Body of pancreas (tissue), 4 donors: ENCODE measurements at regions not wholly inside any gene's neighbourhood (a gene's known extent, or its start where the extent isn't known, plus 50 kb on each side); places are given as distances from the start of the nearest gene placed in this dataset.

Source experiments
- ATAC-seq: fragments of 150-250 bp; one replicate; pipeline ENCODE4 v1.9.1; 2016
- DNase-seq, 4 donors: peaks; one replicate each; pipeline ENCODE4 v3.0.0-alpha.2; 2019
- H3K27ac ChIP-seq, 4 donors: fragments of 200-600 bp; sonication (generic); 1 replicate in 3 of 4; 2 replicates in 1 of 4; pipeline versions ENCODE4 v1.5.1 to v1.6.1; 2016 to 2019; ENCODE audit warnings: mild to moderate bottlenecking in 1 of 4, mixed read lengths in 1 of 4, moderate library complexity in 1 of 4
- H3K27me3 ChIP-seq, 2 donors: fragments of 200-600 bp; sonication (generic); one replicate each; pipeline ENCODE4 v1.6.0; 2016; ENCODE audit warnings: mild to moderate bottlenecking in 1 of 2
- H3K36me3 ChIP-seq, 2 donors: fragments of 200-600 bp; sonication (generic); replicated peaks in 1 of 2; 2 replicates each; pipeline ENCODE4 v1.5.1; 2016; ENCODE audit warnings: low read depth in 2 of 2; ENCODE audit not compliant: insufficient read depth in 1 of 2
- H3K4me1 ChIP-seq: fragments of 200-600 bp; sonication (generic); one replicate; pipeline ENCODE4 v1.6.0; 2016
- H3K4me3 ChIP-seq, 2 donors: fragments of 200-600 bp; sonication (generic); 1 replicate in 1 of 2; 2 replicates in 1 of 2; pipeline ENCODE4 v1.5.1; 2016 to 2019
- H3K9me3 ChIP-seq, 3 donors: fragments of 200-600 bp; sonication (generic); 1 replicate in 2 of 3; 2 replicates in 1 of 3; pipeline ENCODE4 v1.5.1; 2016
- POLR2A ChIP-seq, 3 donors: fragments of 450-650 bp; IDR thresholded peaks; one replicate each; pipeline ENCODE4 v1.6.1; 2016; ENCODE audit warnings: antibody characterized with exemption in 3 of 3, mild to moderate bottlenecking in 2 of 3
- WGBS, 2 donors: methylation state at CpG; one replicate each; pipeline ENCODE4 v1.1.5; 2017; 5-methylcytosine and 5-hydroxymethylcytosine counted together
- intact Hi-C: fragments of 100-400 bp; cut with DNase I; formaldehyde crosslinking; loops from one replicate; pipeline ENCODE4 v1.15.1; 2023
- TF ChIP-seq, protein P1 (sequence below), 7 experiments: fragments of 450-650 bp in 4 of 7; fragments of 200-600 bp in 3 of 7; sonication (generic) in 3 of 7; IDR thresholded peaks; one replicate each; pipeline ENCODE4 v1.5.1; 2016 to 2019; ENCODE audit warnings: antibody characterized with exemption in 7 of 7

DNA sequence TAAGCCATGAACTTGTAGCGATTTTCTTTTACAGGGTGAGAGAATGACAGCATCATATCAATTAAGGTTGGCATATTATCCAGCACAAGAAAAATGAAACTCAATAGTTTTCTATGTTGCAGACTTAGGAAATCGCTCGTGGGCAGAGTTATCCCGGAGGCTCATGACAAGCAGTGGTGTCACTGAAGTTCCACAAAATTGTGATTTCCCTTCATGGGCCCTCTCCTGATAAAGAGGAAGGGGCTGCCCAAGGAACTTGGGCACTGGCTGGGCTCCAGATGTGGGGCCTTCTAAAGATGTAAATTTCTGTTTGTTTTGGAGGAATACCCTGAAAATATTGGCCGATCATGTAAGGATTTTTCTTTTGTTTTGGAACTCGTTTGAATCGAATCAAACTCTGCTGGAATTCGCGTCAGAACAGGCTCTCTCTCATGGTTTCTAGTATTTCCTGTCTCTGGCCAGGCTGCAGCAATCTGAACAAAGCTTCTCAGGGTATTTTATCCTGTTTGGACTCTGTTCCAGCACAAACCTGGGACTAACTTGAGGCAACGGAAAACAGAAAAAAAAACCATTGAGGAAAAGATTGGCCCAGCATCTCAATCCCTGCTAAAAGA is 340.6 kb upstream of the NRP1 start:
- ATAC-seq (no peak), DNase-seq (no peak)
- H3K4me3 ChIP-seq, result no peak overlapping the region
- no peaks in the 10 kb centered on the region for H3K4me1 ChIP-seq
- intact Hi-C loops, result no loop called here
- H3K9me3 ChIP-seq, result no peaks in the 10 kb centered on the region
- no peaks in the 10 kb centered on the region for H3K36me3 ChIP-seq
- peak overlapping the region in 1 of 4 donors; percentile 35 for H3K27ac ChIP-seq
- no peak for TF ChIP-seq POLR2A (IDR thresholded peaks at IDR 0.05)
- TF ChIP-seq, protein P1, sequence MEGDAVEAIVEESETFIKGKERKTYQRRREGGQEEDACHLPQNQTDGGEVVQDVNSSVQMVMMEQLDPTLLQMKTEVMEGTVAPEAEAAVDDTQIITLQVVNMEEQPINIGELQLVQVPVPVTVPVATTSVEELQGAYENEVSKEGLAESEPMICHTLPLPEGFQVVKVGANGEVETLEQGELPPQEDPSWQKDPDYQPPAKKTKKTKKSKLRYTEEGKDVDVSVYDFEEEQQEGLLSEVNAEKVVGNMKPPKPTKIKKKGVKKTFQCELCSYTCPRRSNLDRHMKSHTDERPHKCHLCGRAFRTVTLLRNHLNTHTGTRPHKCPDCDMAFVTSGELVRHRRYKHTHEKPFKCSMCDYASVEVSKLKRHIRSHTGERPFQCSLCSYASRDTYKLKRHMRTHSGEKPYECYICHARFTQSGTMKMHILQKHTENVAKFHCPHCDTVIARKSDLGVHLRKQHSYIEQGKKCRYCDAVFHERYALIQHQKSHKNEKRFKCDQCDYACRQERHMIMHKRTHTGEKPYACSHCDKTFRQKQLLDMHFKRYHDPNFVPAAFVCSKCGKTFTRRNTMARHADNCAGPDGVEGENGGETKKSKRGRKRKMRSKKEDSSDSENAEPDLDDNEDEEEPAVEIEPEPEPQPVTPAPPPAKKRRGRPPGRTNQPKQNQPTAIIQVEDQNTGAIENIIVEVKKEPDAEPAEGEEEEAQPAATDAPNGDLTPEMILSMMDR (IDR thresholded peaks at IDR 0.05), result no peak
- no peaks in the 10 kb centered on the region for H3K27me3 ChIP-seq
- 64 to 68% methylated on average over 10 of the region's 10 CpGs for WGBS, 2 donors

DNA sequence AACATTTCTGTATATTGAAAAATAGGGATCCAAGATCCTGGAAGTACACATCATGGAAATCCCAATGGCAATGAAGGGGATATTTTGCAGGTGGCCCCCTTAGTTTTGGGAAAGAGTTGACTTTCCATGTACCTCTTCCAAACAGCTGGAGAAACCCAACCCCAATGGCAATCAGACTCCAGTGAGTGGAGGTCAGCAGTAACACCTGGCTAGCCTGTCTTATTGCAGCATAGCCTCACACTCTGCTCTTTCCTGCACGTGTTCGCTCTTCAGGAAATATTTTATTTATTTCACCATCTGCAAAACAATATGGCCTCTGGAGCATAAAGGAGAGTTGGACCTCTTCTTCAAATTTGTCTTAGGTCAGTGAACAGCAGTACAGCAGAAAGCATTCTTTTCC is 340.0 kb upstream of the NRP1 start:
- TF ChIP-seq POLR2A (IDR thresholded peaks at IDR 0.05), result no peak
- TF ChIP-seq, protein P1 (IDR thresholded peaks at IDR 0.05), result no peak
- H3K9me3 ChIP-seq, result no peaks in the 10 kb centered on the region
- ATAC-seq (no peak), DNase-seq (no peak)
- intact Hi-C loops, result no loop called here
- WGBS, 2 donors, result 79 to 81% methylated on average over 2 of the region's 2 CpGs
- no peak overlapping the region for H3K27ac ChIP-seq
- no peaks in the 10 kb centered on the region for H3K4me1 ChIP-seq
- H3K27me3 ChIP-seq, result no peaks in the 10 kb centered on the region
- H3K4me3 ChIP-seq, result no peak overlapping the region
- no peaks in the 10 kb centered on the region for H3K36me3 ChIP-seq

DNA sequence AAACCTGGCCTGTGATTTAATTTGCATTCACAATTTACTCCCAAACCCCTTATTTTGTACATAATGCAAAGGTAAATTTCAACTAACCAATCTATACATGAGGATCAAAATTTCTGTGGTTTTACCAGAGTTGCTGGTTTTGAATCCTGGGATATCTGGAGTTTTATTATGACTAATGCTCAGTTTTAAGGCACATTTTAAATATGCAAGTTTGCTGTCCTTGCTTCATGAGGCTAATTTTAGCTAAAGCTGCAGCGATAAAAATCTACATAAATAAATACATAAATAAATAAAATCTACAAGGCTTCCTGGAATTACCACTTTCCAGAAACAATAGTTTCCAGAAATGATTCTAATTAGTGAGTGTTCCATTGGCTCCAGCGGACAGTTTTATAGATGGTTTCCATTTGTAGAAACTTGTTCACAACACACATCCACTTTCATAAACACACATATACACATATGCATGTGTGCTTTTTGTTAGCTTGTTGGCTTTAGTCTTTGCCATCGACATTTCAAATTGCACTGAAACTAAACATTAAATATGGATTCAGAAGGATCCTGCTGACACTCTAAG is 339.5 kb upstream of the NRP1 start:
- H3K4me3 ChIP-seq, result no peak overlapping the region
- 82 to 88% methylated on average over 3 of the region's 3 CpGs for WGBS, 2 donors
- no peak for DNase-seq
- no peak for ATAC-seq
- H3K9me3 ChIP-seq, result no peaks in the 10 kb centered on the region
- H3K27me3 ChIP-seq, result no peaks in the 10 kb centered on the region
- H3K4me1 ChIP-seq, result no peaks in the 10 kb centered on the region
- intact Hi-C loops, result no loop called here
- TF ChIP-seq, protein P1 (IDR thresholded peaks at IDR 0.05), result no peak
- TF ChIP-seq POLR2A (IDR thresholded peaks at IDR 0.05), result no peak
- no peak overlapping the region for H3K27ac ChIP-seq
- no peaks in the 10 kb centered on the region for H3K36me3 ChIP-seq

DNA sequence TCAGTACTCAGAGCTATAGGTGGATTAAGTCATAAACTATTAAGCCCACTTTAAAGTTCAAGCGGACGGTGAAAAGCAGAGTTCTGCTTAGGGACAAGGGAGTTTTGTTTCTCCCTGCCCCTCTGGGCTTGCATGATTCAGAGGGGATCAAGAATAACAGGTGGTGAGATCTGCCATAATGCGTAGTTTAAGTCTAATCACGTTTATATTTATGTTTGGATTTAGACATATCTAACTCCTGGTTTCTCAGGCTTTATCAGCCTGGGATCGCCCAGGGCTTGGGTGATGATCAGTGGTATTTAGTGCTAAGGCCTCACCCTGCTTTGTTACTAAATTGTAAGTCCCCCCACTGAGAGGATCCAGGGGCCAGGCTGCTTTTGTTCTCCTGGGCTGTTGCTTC is 335.4 kb upstream of the NRP1 start:
- TF ChIP-seq, protein P1 (IDR thresholded peaks at IDR 0.05), result no peak
- no peak for TF ChIP-seq POLR2A (IDR thresholded peaks at IDR 0.05)
- 92 to 95% methylated on average over 5 of the region's 5 CpGs for WGBS, 2 donors

More for the DNA sequence above, 335.4 kb upstream of the NRP1 start:
- Histone ChIP-seq H3K4me3 (no peak overlapping the region), H3K36me3 (no peaks in the 10 kb centered on the region), H3K27ac (no peak overlapping the region), H3K27me3 (no peaks in the 10 kb centered on the region), H3K9me3 (no peaks in the 10 kb centered on the region), H3K4me1 (no peaks in the 10 kb centered on the region)
- no peak for ATAC-seq
- no peak for DNase-seq
- intact Hi-C loops, result no loop called here
